B cell (primary cell): ENCODE measurements at regions not wholly inside any gene's neighbourhood (a gene's known extent, or its start where the extent isn't known, plus 50 kb on each side); places are given as distances from the start of the nearest gene placed in this dataset.

ENCODE experiments used
- ATAC-seq: fragments of 200-7000 bp; cut with Tn5 transposase; one replicate; pipeline ENCODE4 v1.10.0; 2021; ENCODE audit warnings: low read depth, mild to moderate bottlenecking, moderate number of reproducible peaks, moderate library complexity
- CTCF ChIA-PET: fragments of 350-600 bp; sonication (Branson Sonifier 250); formaldehyde crosslinking; loops from one replicate; lab custom pipeline; 2021; ENCODE audit warnings: antibody characterized with exemption, inconsistent platforms; lab: Charles Lee
- POLR2A ChIA-PET: fragments of 350-600 bp; sonication (Branson Sonifier 250); formaldehyde crosslinking; loops from one replicate; lab custom pipeline; 2021; ENCODE audit warnings: antibody characterized with exemption; lab: Charles Lee
- DNase-seq: peaks from one replicate; pipeline ENCODE4 v3.0.0; 2013
- H2AFZ ChIP-seq: 2 replicates; pipeline ENCODE4 v1.6.1; 2012; ENCODE audit warnings: mild to moderate bottlenecking, low read depth, low read length; ENCODE audit not compliant: insufficient read depth, poor library complexity, severe bottlenecking
- H3K27ac ChIP-seq, 2 donors: 1 replicate in 1 of 2; 2 replicates in 1 of 2; pipeline ENCODE4 v1.5.1; 2012 to 2013; ENCODE audit warnings: low read length in 2 of 2, mild to moderate bottlenecking in 2 of 2, moderate library complexity in 1 of 2
- H3K27me3 ChIP-seq, 4 experiments: fragments of 200-600 bp in 1 of 4; sonication (generic) in 1 of 4; replicated peaks in 1 of 4; 1 replicate in 2 of 4; 2 replicates in 2 of 4; pipeline versions ENCODE4 v1.6.1 to v1.7.0; 2013 to 2016; ENCODE audit warnings: low read length in 3 of 4, mild to moderate bottlenecking in 2 of 4, mixed read lengths in 1 of 4, moderate library complexity in 1 of 4; ENCODE audit not compliant: insufficient read depth in 4 of 4, control insufficient read depth in 3 of 4; ENCODE audit errors: control extremely low read depth in 1 of 4
- H3K36me3 ChIP-seq, 2 experiments: replicated peaks in 1 of 2; 1 replicate in 1 of 2; 2 replicates in 1 of 2; pipeline versions ENCODE4 v1.6.1 to v1.7.1; 2013; ENCODE audit warnings: low read length in 1 of 2; ENCODE audit not compliant: insufficient read depth in 2 of 2, control insufficient read depth in 1 of 2; ENCODE audit errors: control extremely low read depth in 1 of 2, extremely low read depth in 1 of 2
- H3K4me1 ChIP-seq, 2 donors: fragments of 200-600 bp in 1 of 2; sonication (generic) in 1 of 2; 1 replicate in 1 of 2; 2 replicates in 1 of 2; pipeline versions ENCODE4 v1.5.1 to v1.6.1; 2013 to 2017; ENCODE audit warnings: low read length in 2 of 2; ENCODE audit not compliant: control insufficient read depth in 2 of 2, insufficient read depth in 2 of 2
- H3K4me2 ChIP-seq: replicated peaks from 2 replicates; pipeline ENCODE3; 2012; ENCODE audit warnings: mild to moderate bottlenecking, low read depth, low read length; ENCODE audit not compliant: poor library complexity, severe bottlenecking
- H3K4me3 ChIP-seq, 5 experiments: fragments of 200-600 bp in 1 of 5; sonication (generic) in 1 of 5; 1 replicate in 3 of 5; 2 replicates in 2 of 5; pipeline versions ENCODE4 v1.5.1 to v1.7.0; 2011 to 2016; ENCODE audit warnings: low read length in 4 of 5, mild to moderate bottlenecking in 4 of 5, low read depth in 2 of 5, control low read depth in 1 of 5, moderate library complexity in 1 of 5; ENCODE audit not compliant: insufficient read depth in 1 of 5; ENCODE audit errors: control extremely low read depth in 1 of 5, extremely low read depth in 1 of 5
- H3K79me2 ChIP-seq: fragments of 200-600 bp; sonication (generic); one replicate; pipeline ENCODE4 v1.6.0; 2016; ENCODE audit warnings: low read length; ENCODE audit not compliant: control insufficient read depth, insufficient read depth
- H3K9ac ChIP-seq: fragments of 200-600 bp; sonication (generic); 2 replicates; pipeline ENCODE4 v1.6.1; 2017; ENCODE audit warnings: mild to moderate bottlenecking, low read length, moderate library complexity
- H3K9me3 ChIP-seq, 3 donors: one replicate each; pipeline versions ENCODE4 v1.6.1 to v1.7.1; 2013; ENCODE audit warnings: low read length in 2 of 3; ENCODE audit not compliant: control insufficient read depth in 2 of 3, insufficient read depth in 1 of 3; ENCODE audit errors: control extremely low read depth in 1 of 3
- H4K20me1 ChIP-seq: 2 replicates; pipeline ENCODE4 v1.6.0; 2012; ENCODE audit warnings: mild to moderate bottlenecking, low read length; ENCODE audit not compliant: insufficient read depth, control insufficient read depth, poor library complexity, severe bottlenecking
- H3K27ac Mint-ChIP-seq: one replicate; pipeline ENCODE4 v1.8.0; 2021; ENCODE audit warnings: mixed read lengths
- H3K27me3 Mint-ChIP-seq: one replicate; pipeline ENCODE4 v1.8.0; 2021; ENCODE audit warnings: mixed read lengths
- H3K4me1 Mint-ChIP-seq: one replicate; pipeline ENCODE4 v1.8.0; 2021; ENCODE audit warnings: mixed read lengths
- H3K4me3 Mint-ChIP-seq: one replicate; pipeline ENCODE4 v1.8.0; 2021; ENCODE audit warnings: mixed read lengths
- H3K9me3 Mint-ChIP-seq: one replicate; pipeline ENCODE4 v1.8.0; 2022; ENCODE audit warnings: mixed read lengths; ENCODE audit not compliant: insufficient read depth
- CTCF ChIP-seq: fragments of 200-600 bp; IDR thresholded peaks from one replicate; pipeline ENCODE4 v1.8.0; 2022; ENCODE audit warnings: antibody characterized with exemption, mild to moderate bottlenecking
- EZH2 ChIP-seq: IDR thresholded peaks from 2 replicates; pipeline ENCODE4 v1.6.1; 2012; ENCODE audit warnings: borderline replicate concordance, low read depth, mild to moderate bottlenecking, moderate library complexity, low read length; ENCODE audit not compliant: insufficient read depth, poor library complexity, severe bottlenecking
- WGBS: methylation state at CpG from one replicate; pipeline ENCODE4 v1.1.5; 2013; ENCODE audit warnings: missing lambda C conversion rate; ENCODE audit not compliant: insufficient coverage; 5-methylcytosine and 5-hydroxymethylcytosine counted together
- intact Hi-C: fragments of 100-400 bp; cut with micrococcal nuclease; formaldehyde crosslinking; loops from one replicate; pipeline ENCODE4 v1.10.0; 2022

GRCh38 chr18:40160361-40160760 is 1794.7 kb upstream of the PIK3C3 start:
- DNase-seq = no peak
- H3K4me3 Mint-ChIP-seq = no peak overlapping the region
- H3K4me1 Mint-ChIP-seq = no peaks in the 10 kb centered on the region
- no peaks in the 10 kb centered on the region for H3K9me3 Mint-ChIP-seq
- TF ChIP-seq EZH2 = no peak
- no peak for TF ChIP-seq CTCF
- no peak overlapping the region for H3K27ac ChIP-seq
- no peaks in the 10 kb centered on the region for H3K27me3 Mint-ChIP-seq
- H3K36me3 ChIP-seq = no peaks in the 10 kb centered on the region
- H3K79me2 ChIP-seq = no peaks in the 10 kb centered on the region
- intact Hi-C loops = no loop called here
- H3K4me3 ChIP-seq = no peak overlapping the region
- ChIA-PET POLR2A (no interaction called here), CTCF (interaction anchor here (0.6 kb wide), 1 partner anchor 1631 kb away, joined by 8 read pairs; no protein-coding TSS in a partner anchor)
- ATAC-seq = no peak
- H3K4me1 ChIP-seq = no peaks in the 10 kb centered on the region
- H2AFZ ChIP-seq = no peak overlapping the region
- no CpG with 5 or more reads among the region's 2 CpGs for WGBS
- H3K9ac ChIP-seq = no peak overlapping the region
- H4K20me1 ChIP-seq = no peaks in the 10 kb centered on the region
- no peak overlapping the region for H3K4me2 ChIP-seq
- no peaks in the 10 kb centered on the region for H3K27me3 ChIP-seq
- no peaks in the 10 kb centered on the region for H3K9me3 ChIP-seq
- no peak overlapping the region for H3K27ac Mint-ChIP-seq

GRCh38 chr18:40159141-40160017 is 1795.7 kb upstream of the PIK3C3 start:
- no peak for DNase-seq
- Mint-ChIP-seq H3K4me1 (no peaks in the 10 kb centered on the region), H3K27ac (no peak overlapping the region), H3K27me3 (no peaks in the 10 kb centered on the region), H3K4me3 (no peak overlapping the region), H3K9me3 (no peaks in the 10 kb centered on the region)
- intact Hi-C loops = no loop called here
- TF ChIP-seq CTCF (no peak), EZH2 (no peak)
- WGBS = 50% methylated on average over 2 of the region's 5 CpGs
- Histone ChIP-seq H3K4me1 (no peaks in the 10 kb centered on the region), H3K4me2 (no peak overlapping the region), H3K36me3 (no peaks in the 10 kb centered on the region), H3K27me3 (no peaks in the 10 kb centered on the region), H3K4me3 (no peak overlapping the region), H3K27ac (no peak overlapping the region), H2AFZ (no peak overlapping the region), H3K79me2 (no peaks in the 10 kb centered on the region), H3K9me3 (no peaks in the 10 kb centered on the region), H3K9ac (no peak overlapping the region), H4K20me1 (no peaks in the 10 kb centered on the region)
- POLR2A ChIA-PET = no interaction called here
- CTCF ChIA-PET = no interaction called here
- ATAC-seq = no peak
